CD14-positive monocyte (primary cell): ENCODE measurements at regions not wholly inside any gene's neighbourhood (a gene's known extent, or its start where the extent isn't known, plus 50 kb on each side); places are given as distances from the start of the nearest gene placed in this dataset.

Experiments used
- DNase-seq, 3 donors: peaks; one replicate each; pipeline ENCODE4 v3.0.0-alpha.2; 2011 to 2022
- H2AFZ ChIP-seq: 2 replicates; pipeline ENCODE4 v1.6.0; 2012; ENCODE audit warnings: mild to moderate bottlenecking, low read depth, low read length, inconsistent platforms; ENCODE audit not compliant: insufficient read depth, poor library complexity, severe bottlenecking
- H3K27ac ChIP-seq, 2 donors: 1 replicate in 1 of 2; 2 replicates in 1 of 2; pipeline ENCODE4 v1.5.1; 2012 to 2013; ENCODE audit warnings: low read length in 2 of 2, control low read depth in 1 of 2, inconsistent platforms in 1 of 2, low read depth in 1 of 2, mild to moderate bottlenecking in 1 of 2
- H3K27me3 ChIP-seq, 2 donors: one replicate each; pipeline versions ENCODE4 v1.6.0 to v1.6.1; 2011 to 2013; ENCODE audit warnings: low read length in 2 of 2; ENCODE audit not compliant: control insufficient read depth in 2 of 2, insufficient read depth in 2 of 2
- H3K36me3 ChIP-seq, 2 donors: replicated peaks in 1 of 2; 1 replicate in 1 of 2; 2 replicates in 1 of 2; pipeline versions ENCODE4 v1.5.1 to v1.6.1; 2012 to 2013; ENCODE audit warnings: low read length in 2 of 2, control low read depth in 1 of 2, inconsistent platforms in 1 of 2, mild to moderate bottlenecking in 1 of 2; ENCODE audit not compliant: insufficient read depth in 2 of 2, control insufficient read depth in 1 of 2
- H3K4me1 ChIP-seq, 2 donors: 1 replicate in 1 of 2; 2 replicates in 1 of 2; pipeline versions ENCODE4 v1.5.1 to v1.6.1; 2012 to 2013; ENCODE audit warnings: low read length in 2 of 2, control low read depth in 1 of 2, inconsistent platforms in 1 of 2, mild to moderate bottlenecking in 1 of 2, moderate library complexity in 1 of 2; ENCODE audit not compliant: insufficient read depth in 2 of 2, control insufficient read depth in 1 of 2
- H3K4me2 ChIP-seq: replicated peaks from 2 replicates; pipeline ENCODE3; 2012; ENCODE audit warnings: low read length, moderate library complexity, mild to moderate bottlenecking; ENCODE audit not compliant: poor library complexity, severe bottlenecking; ENCODE audit errors: extremely low read depth
- H3K4me3 ChIP-seq, 3 experiments: fragments of 200-600 bp in 1 of 3; sonication (generic) in 1 of 3; replicated peaks in 1 of 3; 1 replicate in 2 of 3; 2 replicates in 1 of 3; pipeline ENCODE4 v1.5.1; 2011 to 2013; ENCODE audit warnings: low read length in 3 of 3, mild to moderate bottlenecking in 3 of 3, control low read depth in 2 of 3, low read depth in 2 of 3, inconsistent platforms in 1 of 3, moderate library complexity in 1 of 3
- H3K79me2 ChIP-seq: 2 replicates; pipeline ENCODE4 v1.6.0; 2012; ENCODE audit warnings: mild to moderate bottlenecking, control low read depth, inconsistent platforms, low read length, moderate library complexity; ENCODE audit not compliant: insufficient read depth
- H3K9ac ChIP-seq: 2 replicates; pipeline ENCODE4 v1.6.0; 2017; ENCODE audit warnings: low read length, mild to moderate bottlenecking; ENCODE audit not compliant: insufficient read depth, poor library complexity, severe bottlenecking
- H3K9me3 ChIP-seq, 2 donors: replicated peaks in 1 of 2; 1 replicate in 1 of 2; 2 replicates in 1 of 2; pipeline versions ENCODE4 v1.5.1 to v1.6.1; 2012 to 2013; ENCODE audit warnings: low read length in 2 of 2, control low read depth in 1 of 2; ENCODE audit not compliant: control insufficient read depth in 1 of 2, insufficient read depth in 1 of 2
- H4K20me1 ChIP-seq: 2 replicates; pipeline ENCODE4 v1.6.0; 2012; ENCODE audit warnings: mild to moderate bottlenecking, low read length, control low read depth, moderate library complexity; ENCODE audit not compliant: insufficient read depth
- H3K27ac Mint-ChIP-seq, 7 donors: one replicate each; pipeline ENCODE4 v1.8.0; 2020; ENCODE audit warnings: mild to moderate bottlenecking in 7 of 7, mixed read lengths in 7 of 7, moderate library complexity in 6 of 7, inconsistent platforms in 2 of 7
- H3K27me3 Mint-ChIP-seq, 3 donors: one replicate each; pipeline ENCODE4 v1.8.0; 2021 to 2022; ENCODE audit warnings: low read depth in 3 of 3, mild to moderate bottlenecking in 3 of 3, mixed read lengths in 3 of 3, moderate library complexity in 3 of 3, inconsistent platforms in 1 of 3
- H3K36me3 Mint-ChIP-seq, 2 donors: one replicate each; pipeline ENCODE4 v1.8.0; 2020; ENCODE audit warnings: mixed read lengths in 2 of 2, inconsistent platforms in 1 of 2, mild to moderate bottlenecking in 1 of 2
- H3K4me1 Mint-ChIP-seq: one replicate; pipeline ENCODE4 v1.8.0; 2020; ENCODE audit warnings: mild to moderate bottlenecking, mixed read lengths
- H3K4me3 Mint-ChIP-seq, 2 donors: one replicate each; pipeline ENCODE4 v1.8.0; 2020; ENCODE audit warnings: mild to moderate bottlenecking in 2 of 2, mixed read lengths in 2 of 2, moderate library complexity in 1 of 2
- H3K9me3 Mint-ChIP-seq, 7 donors: one replicate each; pipeline ENCODE4 v1.8.0; 2020 to 2022; ENCODE audit warnings: mixed read lengths in 7 of 7, mild to moderate bottlenecking in 6 of 7, moderate library complexity in 6 of 7, inconsistent platforms in 2 of 7
- WGBS: methylation state at CpG from one replicate; pipeline ENCODE4 v1.1.5; 2013; ENCODE audit warnings: missing lambda C conversion rate; ENCODE audit not compliant: insufficient coverage; 5-methylcytosine and 5-hydroxymethylcytosine counted together
- intact Hi-C, 2 donors: fragments of 100-400 bp; cut with micrococcal nuclease; formaldehyde crosslinking; loops; one replicate each; pipeline versions ENCODE4 v1.15.0 to v1.15.1; 2023
- TF ChIP-seq, protein P1 (sequence below): fragments of 200-600 bp; IDR thresholded peaks from one replicate; pipeline ENCODE4 v1.8.0; 2022; ENCODE audit warnings: antibody characterized with exemption, mild to moderate bottlenecking

DNA sequence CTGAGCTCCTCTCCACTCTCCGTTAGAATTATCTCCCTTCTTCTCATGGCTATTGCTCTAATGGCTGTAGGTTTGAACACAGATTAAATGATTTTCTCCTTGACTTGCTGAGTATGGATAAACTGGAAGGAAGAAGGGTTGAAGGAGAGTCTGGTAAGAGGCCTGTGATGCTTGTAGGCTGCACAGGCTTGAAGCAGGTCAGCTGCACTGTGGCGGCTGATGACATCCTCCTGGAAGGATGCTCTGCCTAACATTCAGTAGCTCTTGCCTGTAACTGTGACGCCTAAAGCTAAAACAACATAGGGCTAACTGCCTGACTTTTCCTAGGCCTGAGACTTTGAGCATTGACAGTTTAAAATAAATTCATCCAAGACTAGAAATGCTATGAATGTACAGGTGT lies 166.3 kb downstream of the MREG start:
- Histone ChIP-seq H3K9ac (no peak overlapping the region), H4K20me1 (no peaks in the 10 kb centered on the region), H2AFZ (no peak overlapping the region), H3K36me3 (no peaks in the 10 kb centered on the region), H3K4me3 (peak overlapping the region in 1 of 3 experiments; percentile 67), H3K4me2 (peak overlapping the region; percentile 73), H3K4me1 (peaks cover 29 to 31% of the 10 kb centered on the region in 2 donors), H3K9me3 (peaks cover 0 to 3% of the 10 kb centered on the region in 2 donors), H3K79me2 (no peaks in the 10 kb centered on the region), H3K27me3 (no peaks in the 10 kb centered on the region), H3K27ac (peak overlapping the region; percentile 62 to 74)
- peak overlapping the region; percentile 23 to 94 (median 86) for H3K27ac Mint-ChIP-seq
- 100% methylated on average over 1 of the region's 3 CpGs for WGBS
- TF ChIP-seq, protein P1, sequence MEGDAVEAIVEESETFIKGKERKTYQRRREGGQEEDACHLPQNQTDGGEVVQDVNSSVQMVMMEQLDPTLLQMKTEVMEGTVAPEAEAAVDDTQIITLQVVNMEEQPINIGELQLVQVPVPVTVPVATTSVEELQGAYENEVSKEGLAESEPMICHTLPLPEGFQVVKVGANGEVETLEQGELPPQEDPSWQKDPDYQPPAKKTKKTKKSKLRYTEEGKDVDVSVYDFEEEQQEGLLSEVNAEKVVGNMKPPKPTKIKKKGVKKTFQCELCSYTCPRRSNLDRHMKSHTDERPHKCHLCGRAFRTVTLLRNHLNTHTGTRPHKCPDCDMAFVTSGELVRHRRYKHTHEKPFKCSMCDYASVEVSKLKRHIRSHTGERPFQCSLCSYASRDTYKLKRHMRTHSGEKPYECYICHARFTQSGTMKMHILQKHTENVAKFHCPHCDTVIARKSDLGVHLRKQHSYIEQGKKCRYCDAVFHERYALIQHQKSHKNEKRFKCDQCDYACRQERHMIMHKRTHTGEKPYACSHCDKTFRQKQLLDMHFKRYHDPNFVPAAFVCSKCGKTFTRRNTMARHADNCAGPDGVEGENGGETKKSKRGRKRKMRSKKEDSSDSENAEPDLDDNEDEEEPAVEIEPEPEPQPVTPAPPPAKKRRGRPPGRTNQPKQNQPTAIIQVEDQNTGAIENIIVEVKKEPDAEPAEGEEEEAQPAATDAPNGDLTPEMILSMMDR, result no peak
- DNase-seq, result no peak
- peaks cover 28% of the 10 kb centered on the region for H3K4me1 Mint-ChIP-seq
- peaks cover 1 to 6% (median 3%) of the 10 kb centered on the region in 7 donors for H3K9me3 Mint-ChIP-seq
- intact Hi-C loops, result loop anchor here (5.0 to 10.0 kb wide), 2 partner anchors 55 to 58 kb away; no protein-coding TSS in a partner anchor
- no peak overlapping the region for H3K4me3 Mint-ChIP-seq
- peaks cover 0 to 2% (median 0%) of the 10 kb centered on the region in 3 donors for H3K27me3 Mint-ChIP-seq
- no peaks in the 10 kb centered on the region for H3K36me3 Mint-ChIP-seq

DNA sequence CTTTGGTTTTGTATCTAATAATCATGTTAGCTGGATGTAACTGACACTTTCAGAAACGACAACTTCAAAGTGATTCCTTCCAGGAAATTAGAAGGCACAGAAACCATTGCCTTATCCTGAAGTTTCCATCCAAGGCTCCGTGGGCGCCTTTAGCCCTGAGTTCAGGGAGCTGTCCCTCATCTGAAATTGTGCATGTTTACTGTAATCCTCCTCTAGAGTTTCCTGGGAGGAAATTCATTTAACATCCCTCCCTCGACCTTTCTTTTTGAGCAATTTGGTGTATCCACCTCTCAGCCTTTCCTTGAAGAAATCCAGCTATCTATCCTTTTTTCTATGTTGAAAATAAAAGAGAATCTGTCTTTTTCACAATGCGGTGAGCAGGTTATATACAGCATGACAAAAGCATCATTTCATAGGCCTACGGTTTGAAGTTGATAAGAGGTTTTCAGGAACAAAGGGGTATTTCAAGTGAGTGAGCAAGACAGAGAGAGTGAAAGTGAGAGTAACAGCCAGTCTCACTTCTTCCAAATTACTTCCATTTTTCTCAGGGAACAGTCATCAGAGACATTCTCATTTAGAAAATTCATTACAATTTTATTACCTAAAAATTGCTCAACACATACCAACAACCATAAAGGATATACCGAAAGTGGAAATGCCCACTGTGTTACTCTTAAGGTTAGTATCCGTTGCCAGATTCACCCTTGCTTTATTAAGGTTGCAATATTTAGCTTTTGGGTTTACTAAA lies 167.3 kb downstream of the MREG start:
- DNase-seq, result peak; percentile 62 to 84 (median 83)
- Histone ChIP-seq H3K4me3 (peak overlapping the region; percentile 1 to 67 (median 29)), H3K4me2 (peak overlapping the region; percentile 73), H3K27ac (peak overlapping the region; percentile 62 to 74), H3K9me3 (peaks cover 0 to 3% of the 10 kb centered on the region in 2 donors), H2AFZ (peak overlapping the region; percentile 4), H3K79me2 (no peaks in the 10 kb centered on the region), H4K20me1 (no peaks in the 10 kb centered on the region), H3K4me1 (peaks cover 32 to 37% of the 10 kb centered on the region in 2 donors), H3K27me3 (no peaks in the 10 kb centered on the region), H3K9ac (no peak overlapping the region), H3K36me3 (no peaks in the 10 kb centered on the region)
- H3K27ac Mint-ChIP-seq, result peak overlapping the region; percentile 58 to 94 (median 87)
- peaks cover 1 to 6% (median 3%) of the 10 kb centered on the region in 7 donors for H3K9me3 Mint-ChIP-seq
- no CpG with 5 or more reads among the region's 8 CpGs for WGBS
- peak overlapping the region; percentile 12 to 70 for H3K4me3 Mint-ChIP-seq
- H3K27me3 Mint-ChIP-seq, result peaks cover 0 to 2% (median 0%) of the 10 kb centered on the region in 3 donors
- no peaks in the 10 kb centered on the region for H3K36me3 Mint-ChIP-seq
- TF ChIP-seq, protein P1, result no peak
- intact Hi-C loops, result loop anchor here (5.0 to 10.0 kb wide), 2 partner anchors 56 to 59 kb away; no protein-coding TSS in a partner anchor
- H3K4me1 Mint-ChIP-seq, result peaks cover 29% of the 10 kb centered on the region
